ENCODE measurements at regions not wholly inside any gene's neighbourhood (a gene's known extent, or its start where the extent isn't known, plus 50 kb on each side); places are given as distances from the start of the nearest gene placed in this dataset.

DNA sequence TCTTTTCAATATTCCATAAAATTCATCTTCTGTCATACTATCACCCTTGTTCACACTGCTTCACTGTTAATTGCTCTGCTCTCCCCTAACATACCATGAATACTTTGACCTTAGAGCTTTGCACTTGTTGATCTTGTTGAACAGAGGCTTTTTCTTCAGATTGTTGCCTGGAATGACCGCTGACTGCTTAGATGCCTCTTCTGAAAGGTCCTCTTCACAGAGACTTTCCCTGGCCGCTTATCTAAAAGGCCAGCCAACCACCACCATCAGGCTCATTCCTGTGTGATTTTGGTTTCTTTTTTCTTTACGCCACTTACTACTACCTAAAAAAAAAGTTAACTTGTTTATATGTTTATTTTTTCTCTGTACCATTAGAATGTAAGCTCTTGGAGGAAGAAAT lies 667.7 kb downstream of the STPG2 start:
- Histone ChIP-seq H2AK5ac (ENCODE audit: low read depth, low read length) (no peak overlapping the region), H2BK12ac (ENCODE audit: low read length) (no peak overlapping the region), H3K27me3 (ENCODE audit: control insufficient read depth in 3 of 3, insufficient read depth in 3 of 3, low read depth in 1 of 3, low read length in 3 of 3) (no peaks in the 10 kb centered on the region), H2BK5ac (ENCODE audit: low read length) (no peak overlapping the region), H4K91ac (ENCODE audit: low read depth, low read length, poor library complexity) (no peak overlapping the region), H3K4ac (ENCODE audit: low read length) (no peak overlapping the region), H3K23ac (ENCODE audit: low read depth, low read length, poor library complexity) (no peak overlapping the region), H3K18ac (ENCODE audit: low read length) (no peak overlapping the region), H2BK15ac (ENCODE audit: low read length) (no peak overlapping the region), H2AFZ (ENCODE audit: low read length) (peak overlapping the region; percentile 1), H3K4me2 (ENCODE audit: insufficient read depth, low read length, poor library complexity, severe bottlenecking) (no peak overlapping the region), H4K8ac (ENCODE audit: low read depth, low read length) (no peak overlapping the region), H2BK120ac (ENCODE audit: low read depth, low read length) (no peak overlapping the region), H3K36me3 (replicated peaks in 1 of 2; ENCODE audit: control insufficient read depth in 2 of 2, insufficient read depth in 2 of 2, low read length in 2 of 2) (no peaks in the 10 kb centered on the region), H3K4me1 (ENCODE audit: control insufficient read depth in 2 of 2, insufficient read depth in 1 of 2, low read depth in 1 of 2, low read length in 2 of 2) (no peaks in the 10 kb centered on the region), H3K9ac (ENCODE audit: low read depth, low read length, poor library complexity) (no peak overlapping the region), H3K9me3 (replicated peaks in 1 of 2; ENCODE audit: control insufficient read depth in 2 of 2, insufficient read depth in 1 of 2, low read depth in 1 of 2, low read length in 2 of 2) (no peaks in the 10 kb centered on the region), H3K4me3 (ENCODE audit: low read length in 2 of 2) (no peak overlapping the region), H3K27ac (replicated peaks; ENCODE audit: low read length) (no peak overlapping the region), H3K79me1 (ENCODE audit: low read depth, low read length) (no peaks in the 10 kb centered on the region), H3K14ac (ENCODE audit: low read length) (no peak overlapping the region)
- no CpG with 5 or more reads among the region's 3 CpGs for WGBS, 2 donors (ENCODE audit: extremely low coverage in 2 of 2, insufficient read length in 2 of 2, insufficient replicate concordance in 1 of 2)
- no peak for DNase-seq (ENCODE audit: low spot score)

DNA sequence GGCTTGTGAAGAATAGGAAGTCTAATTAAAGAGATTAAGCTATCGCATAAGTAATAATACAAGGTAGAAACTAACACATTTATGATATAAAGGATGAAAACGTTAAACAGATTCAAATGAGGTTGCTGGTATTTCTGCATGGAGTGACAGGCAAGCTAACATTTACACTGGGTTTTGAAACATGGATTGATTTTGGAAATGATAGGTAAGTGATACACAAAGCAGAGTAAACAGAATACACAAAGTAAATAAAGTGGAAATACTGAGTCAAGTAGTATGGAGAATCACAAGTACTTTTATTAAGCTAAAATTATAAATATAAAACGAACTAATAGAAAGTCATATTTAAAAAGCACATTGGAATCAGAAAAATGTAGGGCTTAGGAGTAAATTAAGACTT lies 665.3 kb downstream of the STPG2 start:
- Histone ChIP-seq H4K8ac (ENCODE audit: low read depth, low read length) (no peak overlapping the region), H4K91ac (ENCODE audit: low read depth, low read length, poor library complexity) (no peak overlapping the region), H3K27ac (replicated peaks; ENCODE audit: low read length) (no peak overlapping the region), H3K4me1 (ENCODE audit: control insufficient read depth in 2 of 2, insufficient read depth in 1 of 2, low read depth in 1 of 2, low read length in 2 of 2) (no peaks in the 10 kb centered on the region), H3K18ac (ENCODE audit: low read length) (no peak overlapping the region), H2BK12ac (ENCODE audit: low read length) (no peak overlapping the region), H2BK5ac (ENCODE audit: low read length) (no peak overlapping the region), H3K79me1 (ENCODE audit: low read depth, low read length) (no peaks in the 10 kb centered on the region), H3K4me2 (ENCODE audit: insufficient read depth, low read length, poor library complexity, severe bottlenecking) (no peak overlapping the region), H2BK15ac (ENCODE audit: low read length) (no peak overlapping the region), H2BK120ac (ENCODE audit: low read depth, low read length) (no peak overlapping the region), H3K27me3 (ENCODE audit: control insufficient read depth in 3 of 3, insufficient read depth in 3 of 3, low read depth in 1 of 3, low read length in 3 of 3) (no peaks in the 10 kb centered on the region), H3K4ac (ENCODE audit: low read length) (no peak overlapping the region), H3K14ac (ENCODE audit: low read length) (no peak overlapping the region), H2AFZ (ENCODE audit: low read length) (no peak overlapping the region), H3K4me3 (ENCODE audit: low read length in 2 of 2) (no peak overlapping the region), H3K9me3 (replicated peaks in 1 of 2; ENCODE audit: control insufficient read depth in 2 of 2, insufficient read depth in 1 of 2, low read depth in 1 of 2, low read length in 2 of 2) (no peaks in the 10 kb centered on the region), H3K36me3 (replicated peaks in 1 of 2; ENCODE audit: control insufficient read depth in 2 of 2, insufficient read depth in 2 of 2, low read length in 2 of 2) (no peaks in the 10 kb centered on the region), H3K9ac (ENCODE audit: low read depth, low read length, poor library complexity) (no peak overlapping the region), H2AK5ac (ENCODE audit: low read depth, low read length) (no peak overlapping the region), H3K23ac (ENCODE audit: low read depth, low read length, poor library complexity) (no peak overlapping the region)
- no peak for DNase-seq (ENCODE audit: low spot score)
- WGBS, 2 donors (ENCODE audit: extremely low coverage in 2 of 2, insufficient read length in 2 of 2, insufficient replicate concordance in 1 of 2), result no CpG with 5 or more reads among the region's 3 CpGs

DNA sequence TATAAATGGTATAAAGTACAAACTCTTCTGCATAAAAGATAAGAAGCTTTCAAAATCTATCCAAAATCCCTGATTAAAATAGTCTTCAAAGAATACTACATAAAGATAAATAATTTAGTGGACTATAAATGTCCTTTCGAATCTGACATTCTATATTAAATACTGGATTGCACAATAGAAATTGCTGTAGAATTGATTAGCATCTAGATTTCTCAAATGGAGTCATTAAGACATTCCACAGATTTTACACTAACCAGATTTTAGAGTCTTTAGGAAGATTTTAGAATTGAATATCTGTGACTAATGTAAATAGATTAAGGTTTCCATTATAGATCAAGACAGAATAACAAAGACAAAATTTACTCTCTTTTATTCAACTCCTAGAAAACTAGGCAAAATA lies 663.9 kb downstream of the STPG2 start:
- no peak overlapping the region for H4K8ac ChIP-seq (ENCODE audit: low read depth, low read length)
- H3K27ac ChIP-seq (replicated peaks; ENCODE audit: low read length), result no peak overlapping the region
- no peak overlapping the region for H2AK5ac ChIP-seq (ENCODE audit: low read depth, low read length)
- H3K79me1 ChIP-seq (ENCODE audit: low read depth, low read length), result no peaks in the 10 kb centered on the region
- H3K4me3 ChIP-seq (ENCODE audit: low read length in 2 of 2), result no peak overlapping the region
- WGBS, 2 donors (ENCODE audit: extremely low coverage in 2 of 2, insufficient read length in 2 of 2, insufficient replicate concordance in 1 of 2), result no CpG with 5 or more reads among the region's 1 CpG
- H3K36me3 ChIP-seq (replicated peaks in 1 of 2; ENCODE audit: control insufficient read depth in 2 of 2, insufficient read depth in 2 of 2, low read length in 2 of 2), result no peaks in the 10 kb centered on the region
- H2BK15ac ChIP-seq (ENCODE audit: low read length), result no peak overlapping the region
- no peak overlapping the region for H2BK12ac ChIP-seq (ENCODE audit: low read length)
- no peaks in the 10 kb centered on the region for H3K9me3 ChIP-seq (replicated peaks in 1 of 2; ENCODE audit: control insufficient read depth in 2 of 2, insufficient read depth in 1 of 2, low read depth in 1 of 2, low read length in 2 of 2)
- H3K4me2 ChIP-seq (ENCODE audit: insufficient read depth, low read length, poor library complexity, severe bottlenecking), result no peak overlapping the region
- H3K23ac ChIP-seq (ENCODE audit: low read depth, low read length, poor library complexity), result no peak overlapping the region
- H3K9ac ChIP-seq (ENCODE audit: low read depth, low read length, poor library complexity), result no peak overlapping the region
- H4K91ac ChIP-seq (ENCODE audit: low read depth, low read length, poor library complexity), result no peak overlapping the region
- no peak for DNase-seq (ENCODE audit: low spot score)
- H2BK5ac ChIP-seq (ENCODE audit: low read length), result no peak overlapping the region
- H2BK120ac ChIP-seq (ENCODE audit: low read depth, low read length), result no peak overlapping the region
- H3K14ac ChIP-seq (ENCODE audit: low read length), result no peak overlapping the region
- no peak overlapping the region for H3K18ac ChIP-seq (ENCODE audit: low read length)
- H2AFZ ChIP-seq (ENCODE audit: low read length), result no peak overlapping the region
- no peaks in the 10 kb centered on the region for H3K4me1 ChIP-seq (ENCODE audit: control insufficient read depth in 2 of 2, insufficient read depth in 1 of 2, low read depth in 1 of 2, low read length in 2 of 2)
- no peaks in the 10 kb centered on the region for H3K27me3 ChIP-seq (ENCODE audit: control insufficient read depth in 3 of 3, insufficient read depth in 3 of 3, low read depth in 1 of 3, low read length in 3 of 3)
- no peak overlapping the region for H3K4ac ChIP-seq (ENCODE audit: low read length)

DNA sequence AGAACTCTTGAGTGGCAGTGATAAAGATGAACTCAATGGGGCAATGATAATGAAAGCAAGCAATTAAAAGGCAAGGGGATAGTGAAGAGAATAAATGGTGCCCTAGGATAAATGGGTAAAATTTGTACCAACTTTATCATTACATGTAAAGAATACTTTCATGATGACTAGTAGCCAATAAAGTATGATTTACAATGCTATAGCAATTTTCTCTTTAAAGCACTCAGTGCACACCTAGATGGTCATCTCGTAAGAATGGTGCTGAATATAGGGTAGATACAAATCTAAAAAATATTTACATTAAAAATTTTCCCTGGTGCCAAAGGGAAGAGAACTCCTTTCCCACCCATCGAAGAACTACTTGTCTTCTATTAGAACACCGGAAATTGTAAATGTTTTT lies 651.4 kb downstream of the STPG2 start:
- Histone ChIP-seq H4K91ac (ENCODE audit: low read depth, low read length, poor library complexity) (no peak overlapping the region), H2BK5ac (ENCODE audit: low read length) (no peak overlapping the region), H2BK15ac (ENCODE audit: low read length) (no peak overlapping the region), H2AK5ac (ENCODE audit: low read depth, low read length) (no peak overlapping the region), H3K4me3 (ENCODE audit: low read length in 2 of 2) (no peak overlapping the region), H3K79me1 (ENCODE audit: low read depth, low read length) (no peaks in the 10 kb centered on the region), H2BK12ac (ENCODE audit: low read length) (no peak overlapping the region), H3K9me3 (replicated peaks in 1 of 2; ENCODE audit: control insufficient read depth in 2 of 2, insufficient read depth in 1 of 2, low read depth in 1 of 2, low read length in 2 of 2) (peaks cover 0 to 3% of the 10 kb centered on the region in 2 donors), H3K4ac (ENCODE audit: low read length) (no peak overlapping the region), H3K4me2 (ENCODE audit: insufficient read depth, low read length, poor library complexity, severe bottlenecking) (no peak overlapping the region), H3K27me3 (ENCODE audit: control insufficient read depth in 3 of 3, insufficient read depth in 3 of 3, low read depth in 1 of 3, low read length in 3 of 3) (no peaks in the 10 kb centered on the region), H4K8ac (ENCODE audit: low read depth, low read length) (no peak overlapping the region), H3K36me3 (replicated peaks in 1 of 2; ENCODE audit: control insufficient read depth in 2 of 2, insufficient read depth in 2 of 2, low read length in 2 of 2) (no peaks in the 10 kb centered on the region), H2AFZ (ENCODE audit: low read length) (peak overlapping the region; percentile 10), H3K14ac (ENCODE audit: low read length) (no peak overlapping the region), H3K9ac (ENCODE audit: low read depth, low read length, poor library complexity) (no peak overlapping the region), H3K4me1 (ENCODE audit: control insufficient read depth in 2 of 2, insufficient read depth in 1 of 2, low read depth in 1 of 2, low read length in 2 of 2) (peaks cover 3 to 24% of the 10 kb centered on the region in 2 donors), H3K23ac (ENCODE audit: low read depth, low read length, poor library complexity) (no peak overlapping the region), H3K27ac (replicated peaks; ENCODE audit: low read length) (no peak overlapping the region), H2BK120ac (ENCODE audit: low read depth, low read length) (no peak overlapping the region), H3K18ac (ENCODE audit: low read length) (no peak overlapping the region)
- no peak for DNase-seq (ENCODE audit: low spot score)
- no CpG with 5 or more reads among the region's 3 CpGs for WGBS, 2 donors (ENCODE audit: extremely low coverage in 2 of 2, insufficient read length in 2 of 2, insufficient replicate concordance in 1 of 2)
